Caco-2 (cell line): ENCODE measurements at regions not wholly inside any gene's neighbourhood (a gene's known extent, or its start where the extent isn't known, plus 50 kb on each side); places are given as distances from the start of the nearest gene placed in this dataset.

Experiments
- BruUV-seq: library from RNA; stranded (reverse); fragments of 400-500 nt; replicated peaks from 2 replicates; lab custom pipeline; 2021; lab: Mats Ljungman, UMichigan
- CTCF ChIA-PET: fragments of 300-600 bp; sonication (Branson Sonifier 250); formaldehyde crosslinking; loops from one replicate; lab custom pipeline; 2022; ENCODE audit warnings: antibody characterized with exemption; lab: Charles Lee
- POLR2A ChIA-PET: fragments of 300-600 bp; sonication (Branson Sonifier 250); formaldehyde crosslinking; loops from one replicate; lab custom pipeline; 2022; ENCODE audit warnings: antibody characterized with exemption; lab: Charles Lee
- DNase-seq, 2 experiments: peaks; one replicate each; pipeline versions ENCODE4 v3.0.0 to v3.0.0-alpha.2; 2020 to 2022
- H3K27me3 ChIP-seq: replicated peaks from 2 replicates; pipeline ENCODE4 v1.6.0; 2011; ENCODE audit warnings: low read length; ENCODE audit not compliant: control insufficient read depth, insufficient read depth
- H3K36me3 ChIP-seq: 2 replicates; pipeline ENCODE4 v1.5.1; 2011; ENCODE audit warnings: low read length; ENCODE audit not compliant: control insufficient read depth, insufficient read depth
- H3K4me1 ChIP-seq: fragments of 250-450 bp; sonication (Bioruptor Pico); 2 replicates; pipeline ENCODE4 v1.5.1; 2020; ENCODE audit warnings: mild to moderate bottlenecking
- H3K4me3 ChIP-seq: 2 replicates; pipeline ENCODE4 v1.5.1; 2011; ENCODE audit warnings: low read depth, mild to moderate bottlenecking, control low read depth, low read length
- H3K9me3 ChIP-seq: fragments of 250-450 bp; sonication (Bioruptor Pico); 2 replicates; pipeline ENCODE4 v1.5.1; 2020; ENCODE audit warnings: mild to moderate bottlenecking, moderate library complexity
- H3K27ac Mint-ChIP-seq: one replicate; pipeline ENCODE4 v1.8.0; 2022; ENCODE audit warnings: mixed read lengths; ENCODE audit not compliant: unreplicated experiment
- H3K27me3 Mint-ChIP-seq: one replicate; pipeline ENCODE4 v1.8.0; 2022; ENCODE audit warnings: mixed read lengths; ENCODE audit not compliant: insufficient read depth, unreplicated experiment
- H3K36me3 Mint-ChIP-seq: one replicate; pipeline ENCODE4 v1.8.0; 2022; ENCODE audit warnings: mild to moderate bottlenecking, mixed read lengths; ENCODE audit not compliant: insufficient read depth, unreplicated experiment
- H3K4me1 Mint-ChIP-seq: one replicate; pipeline ENCODE4 v1.8.0; 2022; ENCODE audit warnings: low read depth, mixed read lengths; ENCODE audit not compliant: unreplicated experiment
- H3K4me3 Mint-ChIP-seq: one replicate; pipeline ENCODE4 v1.8.0; 2022; ENCODE audit warnings: mild to moderate bottlenecking, moderate library complexity, mixed read lengths; ENCODE audit not compliant: unreplicated experiment
- H3K9me3 Mint-ChIP-seq: one replicate; pipeline ENCODE4 v1.8.0; 2022; ENCODE audit warnings: mixed read lengths; ENCODE audit not compliant: unreplicated experiment
- intact Hi-C: fragments of 100-400 bp; cut with micrococcal nuclease; formaldehyde crosslinking; loops from one replicate; pipeline ENCODE4 v1.10.0; 2022; ENCODE audit not compliant: unreplicated experiment
- TF ChIP-seq, protein P1 (sequence below), 2 experiments: fragments of 200-600 bp in 1 of 2; IDR thresholded peaks; 1 replicate in 1 of 2; 2 replicates in 1 of 2; pipeline versions ENCODE4 v1.5.1 to v1.8.0; 2011 to 2022; ENCODE audit warnings: antibody characterized with exemption in 1 of 2, control low read depth in 1 of 2, inconsistent platforms in 1 of 2, low read depth in 1 of 2, low read length in 1 of 2, mild to moderate bottlenecking in 1 of 2, moderate library complexity in 1 of 2; ENCODE audit not compliant: insufficient read depth in 1 of 2, severe bottlenecking in 1 of 2, unreplicated experiment in 1 of 2

DNA sequence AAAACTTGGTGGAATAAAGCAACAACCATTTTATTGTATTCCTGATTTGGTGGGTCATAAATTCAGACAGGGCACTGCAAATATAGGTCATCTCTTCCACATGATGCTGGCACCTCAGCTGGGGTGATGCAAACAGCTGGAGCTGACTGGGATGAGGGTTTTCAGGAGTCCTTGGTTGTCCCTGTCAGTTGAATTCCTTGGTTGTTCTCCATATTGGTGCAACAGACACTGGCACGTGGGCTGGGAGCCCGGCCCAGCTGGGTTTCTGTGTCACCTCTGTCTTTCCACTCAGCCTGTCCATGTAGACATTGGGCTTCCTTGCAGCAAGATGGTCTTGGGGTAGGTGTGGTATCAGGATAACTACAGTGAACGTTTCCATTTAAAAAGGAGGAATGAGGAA is 518.0 kb upstream of the MEF2C start:
- Histone ChIP-seq H3K36me3 (no peaks in the 10 kb centered on the region), H3K9me3 (no peaks in the 10 kb centered on the region), H3K4me3 (no peak overlapping the region), H3K4me1 (no peaks in the 10 kb centered on the region), H3K27me3 (no peaks in the 10 kb centered on the region)
- POLR2A ChIA-PET: no interaction called here
- no peaks in the 10 kb centered on the region for H3K9me3 Mint-ChIP-seq
- no peak for DNase-seq
- H3K4me1 Mint-ChIP-seq: no peaks in the 10 kb centered on the region
- H3K27ac Mint-ChIP-seq: no peak overlapping the region
- BruUV-seq: no TSS peak
- no peaks in the 10 kb centered on the region for H3K27me3 Mint-ChIP-seq
- intact Hi-C loops: no loop called here
- TF ChIP-seq, protein P1, sequence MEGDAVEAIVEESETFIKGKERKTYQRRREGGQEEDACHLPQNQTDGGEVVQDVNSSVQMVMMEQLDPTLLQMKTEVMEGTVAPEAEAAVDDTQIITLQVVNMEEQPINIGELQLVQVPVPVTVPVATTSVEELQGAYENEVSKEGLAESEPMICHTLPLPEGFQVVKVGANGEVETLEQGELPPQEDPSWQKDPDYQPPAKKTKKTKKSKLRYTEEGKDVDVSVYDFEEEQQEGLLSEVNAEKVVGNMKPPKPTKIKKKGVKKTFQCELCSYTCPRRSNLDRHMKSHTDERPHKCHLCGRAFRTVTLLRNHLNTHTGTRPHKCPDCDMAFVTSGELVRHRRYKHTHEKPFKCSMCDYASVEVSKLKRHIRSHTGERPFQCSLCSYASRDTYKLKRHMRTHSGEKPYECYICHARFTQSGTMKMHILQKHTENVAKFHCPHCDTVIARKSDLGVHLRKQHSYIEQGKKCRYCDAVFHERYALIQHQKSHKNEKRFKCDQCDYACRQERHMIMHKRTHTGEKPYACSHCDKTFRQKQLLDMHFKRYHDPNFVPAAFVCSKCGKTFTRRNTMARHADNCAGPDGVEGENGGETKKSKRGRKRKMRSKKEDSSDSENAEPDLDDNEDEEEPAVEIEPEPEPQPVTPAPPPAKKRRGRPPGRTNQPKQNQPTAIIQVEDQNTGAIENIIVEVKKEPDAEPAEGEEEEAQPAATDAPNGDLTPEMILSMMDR (IDR thresholded peaks at IDR 0.05; ENCODE audit: insufficient read depth in 1 of 2, low read depth in 1 of 2, low read length in 1 of 2, severe bottlenecking in 1 of 2, unreplicated experiment in 1 of 2): no peak
- H3K4me3 Mint-ChIP-seq: no peak overlapping the region
- H3K36me3 Mint-ChIP-seq: no peaks in the 10 kb centered on the region
- CTCF ChIA-PET: no interaction called here

DNA sequence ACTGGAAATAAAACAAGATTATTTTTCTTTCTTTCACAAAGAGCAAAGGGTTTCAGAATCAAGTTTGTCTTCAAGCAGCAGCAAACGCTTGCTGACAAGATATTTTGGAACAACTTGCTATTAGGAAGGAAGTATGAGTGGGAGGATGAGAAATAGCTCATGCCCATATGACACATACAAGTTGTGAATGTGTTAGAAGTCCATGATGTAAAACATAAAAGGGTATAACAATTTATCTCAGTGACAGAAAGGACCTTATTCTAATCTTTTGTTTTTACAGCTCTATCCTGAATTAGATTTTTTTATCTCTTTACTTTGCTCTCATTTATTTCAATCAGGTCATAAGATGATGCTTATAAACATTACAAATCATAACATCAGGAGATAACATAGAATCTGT is 516.6 kb upstream of the MEF2C start:
- DNase-seq: no peak
- H3K36me3 Mint-ChIP-seq: no peaks in the 10 kb centered on the region
- BruUV-seq: no TSS peak

DNA sequence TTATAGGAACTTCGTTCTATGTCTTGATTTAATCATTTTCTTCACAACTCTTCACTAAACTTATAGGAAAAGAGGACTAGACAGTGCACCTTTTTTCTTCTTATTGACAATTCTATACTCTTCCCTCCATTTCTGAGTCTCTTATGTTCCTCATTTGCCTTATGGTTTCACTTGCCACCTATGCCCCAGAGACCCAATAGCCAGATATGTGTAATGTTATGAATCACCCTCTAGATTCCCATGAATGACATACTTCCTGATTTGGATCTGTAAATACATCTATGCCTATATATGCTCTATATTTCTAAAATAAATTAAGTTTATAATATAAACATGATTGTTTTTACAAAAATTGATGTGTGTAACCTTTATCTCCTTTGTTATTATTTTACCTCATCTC is 514.1 kb upstream of the MEF2C start:
- DNase-seq: no peak
- no TSS peak for BruUV-seq
- Histone ChIP-seq H3K4me3 (no peak overlapping the region), H3K36me3 (no peaks in the 10 kb centered on the region), H3K27me3 (no peaks in the 10 kb centered on the region), H3K9me3 (no peaks in the 10 kb centered on the region), H3K4me1 (no peaks in the 10 kb centered on the region)
- H3K27me3 Mint-ChIP-seq: no peaks in the 10 kb centered on the region
- CTCF ChIA-PET: no interaction called here
- H3K4me1 Mint-ChIP-seq: no peaks in the 10 kb centered on the region
- no peak overlapping the region for H3K27ac Mint-ChIP-seq
- intact Hi-C loops: no loop called here
- H3K9me3 Mint-ChIP-seq: no peaks in the 10 kb centered on the region
- POLR2A ChIA-PET: no interaction called here
- no peaks in the 10 kb centered on the region for H3K36me3 Mint-ChIP-seq
- no peak overlapping the region for H3K4me3 Mint-ChIP-seq
- TF ChIP-seq, protein P1 (IDR thresholded peaks at IDR 0.05; ENCODE audit: insufficient read depth in 1 of 2, low read depth in 1 of 2, low read length in 1 of 2, severe bottlenecking in 1 of 2, unreplicated experiment in 1 of 2): no peak

More for the DNA sequence above, 516.6 kb upstream of the MEF2C start:
- TF ChIP-seq, protein P1 (IDR thresholded peaks at IDR 0.05; ENCODE audit: insufficient read depth in 1 of 2, low read depth in 1 of 2, low read length in 1 of 2, severe bottlenecking in 1 of 2, unreplicated experiment in 1 of 2): no peak
- CTCF ChIA-PET: no interaction called here
- no peak overlapping the region for H3K4me3 ChIP-seq
- no peak overlapping the region for H3K4me3 Mint-ChIP-seq
- H3K9me3 ChIP-seq: no peaks in the 10 kb centered on the region
- no peaks in the 10 kb centered on the region for H3K9me3 Mint-ChIP-seq
- no peaks in the 10 kb centered on the region for H3K4me1 ChIP-seq
- no peaks in the 10 kb centered on the region for H3K4me1 Mint-ChIP-seq
- H3K36me3 ChIP-seq: no peaks in the 10 kb centered on the region
- POLR2A ChIA-PET: no interaction called here
- no peaks in the 10 kb centered on the region for H3K27me3 ChIP-seq
- H3K27me3 Mint-ChIP-seq: no peaks in the 10 kb centered on the region
- H3K27ac Mint-ChIP-seq: no peak overlapping the region
- intact Hi-C loops: no loop called here
